MM.1S (cell line): ENCODE measurements at regions not wholly inside any gene's neighbourhood (a gene's known extent, or its start where the extent isn't known, plus 50 kb on each side); places are given as distances from the start of the nearest gene placed in this dataset.

Experiments
- CTCF ChIP-seq: fragments of 300-600 bp; sonication (generic); IDR thresholded peaks from 2 replicates; pipeline ENCODE4 v1.5.1; 2016; ENCODE audit warnings: antibody characterized with exemption, low read length, mixed read lengths
- EZH2 ChIP-seq: fragments of 300-600 bp; sonication (generic); optimal IDR thresholded peaks from 2 replicates; pipeline ENCODE3; 2017; ENCODE audit warnings: low read depth, mild to moderate bottlenecking, antibody characterized with exemption, low read length, mixed read lengths
- EZH2phosphoT487 ChIP-seq: fragments of 300-600 bp; sonication (generic); IDR thresholded peaks from 2 replicates; pipeline ENCODE4 v1.6.1; 2018; ENCODE audit warnings: antibody characterized with exemption, low read length

- TF ChIP-seq CTCF (no peak), EZH2 (no peak), EZH2phosphoT487 (no peak)
Measured at GRCh38 chr7:42645906-42646305, 266.0 kb downstream of the C7orf25 start.
